WERI-Rb-1 (cell line): ENCODE measurements at regions not wholly inside any gene's neighbourhood (a gene's known extent, or its start where the extent isn't known, plus 50 kb on each side); places are given as distances from the start of the nearest gene placed in this dataset.
A peak's percentile ranks its signal among the peaks of the same experiment; 100 is the strongest.
"Not testable (repeated sequence)": the region's sequence is repeated elsewhere in the genome, so short reads cannot be mapped to it uniquely, and the experiment has no call there.

Experiments used
- DNase-seq: peaks from one replicate; pipeline ENCODE4 v3.0.0-alpha.2; 2020
- H3K27ac ChIP-seq: fragments of 250-450 bp; sonication (Bioruptor Pico); 2 replicates; pipeline ENCODE4 v1.5.1; 2020; ENCODE audit warnings: mild to moderate bottlenecking, moderate library complexity
- H3K27me3 ChIP-seq: fragments of 250-450 bp; sonication (Bioruptor Pico); 2 replicates; pipeline ENCODE4 v1.5.1; 2021; ENCODE audit warnings: mild to moderate bottlenecking, low read depth, moderate library complexity; ENCODE audit not compliant: insufficient read depth, severe bottlenecking
- H3K36me3 ChIP-seq: fragments of 250-450 bp; sonication (Bioruptor Pico); 2 replicates; pipeline ENCODE4 v1.5.1; 2020; ENCODE audit warnings: mild to moderate bottlenecking, moderate library complexity
- H3K4me3 ChIP-seq: 2 replicates; pipeline ENCODE4 v1.5.1; 2011; ENCODE audit warnings: low read depth, mild to moderate bottlenecking, control low read depth, low read length
- H3K9me3 ChIP-seq: fragments of 250-450 bp; sonication (Bioruptor Pico); 2 replicates; pipeline ENCODE4 v1.5.1; 2021; ENCODE audit warnings: mild to moderate bottlenecking, moderate library complexity; ENCODE audit not compliant: severe bottlenecking
- CTCF ChIP-seq: IDR thresholded peaks from 2 replicates; pipeline ENCODE4 v1.5.1; 2011; ENCODE audit warnings: low read depth, mild to moderate bottlenecking, control low read depth, inconsistent platforms, low read length

- Histone ChIP-seq H3K9me3 (no peaks in the 10 kb centered on the region), H3K27ac (no peak overlapping the region), H3K36me3 (no peaks in the 10 kb centered on the region), H3K4me3 (no peak overlapping the region), H3K27me3 (no peaks in the 10 kb centered on the region)
- no peak for TF ChIP-seq CTCF
- no peak for DNase-seq
Measured at GRCh38 chr5:34450338-34450737, 205.8 kb upstream of the RAI14 start.

- H3K4me3 ChIP-seq = no peak overlapping the region
- peak; percentile 76 for TF ChIP-seq CTCF
- no peaks in the 10 kb centered on the region for H3K9me3 ChIP-seq
- no peak for DNase-seq
- no peaks in the 10 kb centered on the region for H3K27me3 ChIP-seq
- no peak overlapping the region for H3K27ac ChIP-seq
- no peaks in the 10 kb centered on the region for H3K36me3 ChIP-seq
Measured at GRCh38 chr5:34452170-34452828, 203.8 kb upstream of the RAI14 start.

- Histone ChIP-seq H3K27me3 (no peaks in the 10 kb centered on the region), H3K9me3 (peaks cover 11% of the 10 kb centered on the region), H3K27ac (no peak overlapping the region), H3K36me3 (no peaks in the 10 kb centered on the region), H3K4me3 (no peak overlapping the region)
- TF ChIP-seq CTCF = no peak
- no peak for DNase-seq
Measured at GRCh38 chr5:34455098-34455497, 201.0 kb upstream of the RAI14 start.

GRCh38 chr5:34459908-34460307 lies 196.2 kb upstream of the RAI14 start:
- no peak for DNase-seq
- no peaks in the 10 kb centered on the region for H3K36me3 ChIP-seq
- H3K4me3 ChIP-seq = no peak overlapping the region
- no peak overlapping the region for H3K27ac ChIP-seq
- no peak for TF ChIP-seq CTCF
- H3K9me3 ChIP-seq = peaks cover 16% of the 10 kb centered on the region
- H3K27me3 ChIP-seq = no peaks in the 10 kb centered on the region

- H3K4me3 ChIP-seq = no peak overlapping the region
- no peak for DNase-seq
- peaks cover 16% of the 10 kb centered on the region for H3K9me3 ChIP-seq
- no peaks in the 10 kb centered on the region for H3K36me3 ChIP-seq
- no peak overlapping the region for H3K27ac ChIP-seq
- no peak for TF ChIP-seq CTCF
- H3K27me3 ChIP-seq = no peaks in the 10 kb centered on the region
Measured at GRCh38 chr5:34460496-34460895, 195.6 kb upstream of the RAI14 start.

- DNase-seq = no peak
- Histone ChIP-seq H3K36me3 (no peaks in the 10 kb centered on the region), H3K4me3 (no peak overlapping the region), H3K9me3 (peaks cover 8% of the 10 kb centered on the region), H3K27ac (no peak overlapping the region), H3K27me3 (peaks cover 12% of the 10 kb centered on the region)
- TF ChIP-seq CTCF = no peak
Measured at GRCh38 chr5:34464829-34465228, 191.3 kb upstream of the RAI14 start.

- H3K27ac ChIP-seq, H3K4me3 ChIP-seq, H3K36me3 ChIP-seq, H3K9me3 ChIP-seq: not testable (repeated sequence)
- DNase-seq = peak; percentile 28
- H3K27me3 ChIP-seq = peaks cover 16% of the 10 kb centered on the region
Measured at GRCh38 chr5:34465301-34465700, 190.8 kb upstream of the RAI14 start.

- H3K4me3 ChIP-seq, H3K36me3 ChIP-seq, DNase-seq, H3K27ac ChIP-seq, H3K9me3 ChIP-seq: not testable (repeated sequence)
- peaks cover 16% of the 10 kb centered on the region for H3K27me3 ChIP-seq
Measured at GRCh38 chr5:34466519-34467388, 189.4 kb upstream of the RAI14 start.
